ENCODE measurements at regions not wholly inside any gene's neighbourhood (a gene's known extent, or its start where the extent isn't known, plus 50 kb on each side); places are given as distances from the start of the nearest gene placed in this dataset.

- ATAC-seq (ENCODE audit: low read depth) (no peak), DNase-seq (no peak)
- no peak overlapping the region for H3K4me3 Mint-ChIP-seq
- intact Hi-C loops (cut with micrococcal nuclease): no loop called here
- Histone ChIP-seq H3K9me3 (ENCODE audit: control extremely low read depth in 1 of 3, control insufficient read depth in 2 of 3, insufficient read depth in 1 of 3, low read length in 2 of 3) (no peaks in the 10 kb centered on the region), H3K79me2 (ENCODE audit: control insufficient read depth, insufficient read depth, low read length) (no peaks in the 10 kb centered on the region), H4K20me1 (ENCODE audit: control insufficient read depth, insufficient read depth, low read length, poor library complexity, severe bottlenecking) (no peaks in the 10 kb centered on the region), H3K4me1 (ENCODE audit: control insufficient read depth in 2 of 2, insufficient read depth in 2 of 2, low read length in 2 of 2) (no peaks in the 10 kb centered on the region), H3K4me2 (replicated peaks; ENCODE audit: low read depth, low read length, poor library complexity, severe bottlenecking) (no peak overlapping the region), H3K9ac (ENCODE audit: low read length) (no peak overlapping the region), H3K27me3 (replicated peaks in 1 of 4; ENCODE audit: control extremely low read depth in 1 of 4, control insufficient read depth in 3 of 4, insufficient read depth in 4 of 4, low read length in 3 of 4) (peaks cover 0 to 4% (median 0%) of the 10 kb centered on the region in 4 experiments), H3K27ac (ENCODE audit: low read length in 2 of 2) (no peak overlapping the region), H2AFZ (ENCODE audit: insufficient read depth, low read depth, low read length, poor library complexity, severe bottlenecking) (no peak overlapping the region), H3K4me3 (ENCODE audit: control extremely low read depth in 1 of 5, extremely low read depth in 1 of 5, insufficient read depth in 1 of 5, low read depth in 2 of 5, low read length in 4 of 5) (no peak overlapping the region), H3K36me3 (replicated peaks in 1 of 2; ENCODE audit: control extremely low read depth in 1 of 2, control insufficient read depth in 1 of 2, extremely low read depth in 1 of 2, insufficient read depth in 2 of 2, low read length in 1 of 2) (no peaks in the 10 kb centered on the region)
- WGBS (ENCODE audit: insufficient coverage): no CpG with 5 or more reads among the region's 2 CpGs
- H3K27me3 Mint-ChIP-seq: peaks cover 30% of the 10 kb centered on the region
- POLR2A ChIA-PET: no interaction called here
- H3K27ac Mint-ChIP-seq: no peak overlapping the region
- peaks cover 4% of the 10 kb centered on the region for H3K9me3 Mint-ChIP-seq (ENCODE audit: insufficient read depth)
- H3K4me1 Mint-ChIP-seq: no peaks in the 10 kb centered on the region
- CTCF ChIA-PET: no interaction called here
- TF ChIP-seq CTCF (IDR thresholded peaks at IDR 0.05): no peak
- TF ChIP-seq EZH2 (IDR thresholded peaks at IDR 0.05; ENCODE audit: borderline replicate concordance, insufficient read depth, low read depth, low read length, poor library complexity, severe bottlenecking): no peak
Observed at GRCh38 chr13:24032674-24033073, 127.8 kb upstream of the SPATA13 start.

DNA sequence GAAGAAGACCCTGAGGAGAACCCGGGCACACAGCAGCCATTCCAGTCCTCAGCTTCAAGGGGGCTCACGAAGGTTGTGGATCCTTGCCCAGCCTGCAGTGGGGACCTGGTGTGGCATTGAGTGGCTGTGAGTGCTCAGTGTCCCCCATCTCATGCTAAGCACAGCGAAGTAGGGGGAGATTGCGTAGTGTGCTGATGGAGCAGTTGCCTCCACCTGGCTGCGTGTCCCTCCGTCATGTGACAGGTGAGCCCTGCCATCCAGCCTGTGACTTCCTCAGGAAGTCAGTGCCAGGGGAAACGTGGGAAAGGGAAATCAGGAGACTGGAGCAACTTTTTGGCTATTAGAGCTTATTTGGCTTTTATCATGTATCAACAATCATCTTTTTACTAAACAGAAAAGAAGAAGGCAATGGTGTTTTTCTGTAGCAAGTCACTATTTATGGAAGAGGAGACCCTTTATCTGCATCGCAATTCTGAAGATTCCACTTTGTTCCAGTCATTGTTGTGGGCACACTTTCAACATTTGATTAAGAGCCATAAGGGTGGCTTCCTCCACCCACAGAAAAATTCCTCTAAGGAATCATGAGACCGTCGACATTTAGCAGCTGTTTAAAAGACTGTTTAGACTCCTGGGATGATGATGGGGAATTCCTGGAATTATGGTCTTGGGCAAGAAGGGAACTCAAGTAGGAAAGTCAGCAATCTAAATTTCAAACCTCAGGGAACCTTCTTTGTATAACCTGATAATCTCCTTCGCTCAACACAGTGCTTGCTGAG is 126.8 kb upstream of the SPATA13 start:
- POLR2A ChIA-PET: no interaction called here

More for the DNA sequence above, 126.8 kb upstream of the SPATA13 start:
- no peaks in the 10 kb centered on the region for H3K4me1 ChIP-seq (ENCODE audit: control insufficient read depth in 2 of 2, insufficient read depth in 2 of 2, low read length in 2 of 2)
- Mint-ChIP-seq H3K4me3 (no peak overlapping the region), H3K27me3 (peaks cover 36% of the 10 kb centered on the region), H3K4me1 (no peaks in the 10 kb centered on the region), H3K27ac (no peak overlapping the region), H3K9me3 (ENCODE audit: insufficient read depth) (peaks cover 4% of the 10 kb centered on the region)
- intact Hi-C loops (cut with micrococcal nuclease): no loop called here
- no peaks in the 10 kb centered on the region for H3K36me3 ChIP-seq (replicated peaks in 1 of 2; ENCODE audit: control extremely low read depth in 1 of 2, control insufficient read depth in 1 of 2, extremely low read depth in 1 of 2, insufficient read depth in 2 of 2, low read length in 1 of 2)
- CTCF ChIA-PET: no interaction called here
- TF ChIP-seq CTCF (IDR thresholded peaks at IDR 0.05) (no peak), EZH2 (IDR thresholded peaks at IDR 0.05; ENCODE audit: borderline replicate concordance, insufficient read depth, low read depth, low read length, poor library complexity, severe bottlenecking) (no peak)
- no peaks in the 10 kb centered on the region for H3K79me2 ChIP-seq (ENCODE audit: control insufficient read depth, insufficient read depth, low read length)
- H4K20me1 ChIP-seq (ENCODE audit: control insufficient read depth, insufficient read depth, low read length, poor library complexity, severe bottlenecking): no peaks in the 10 kb centered on the region
- no peak overlapping the region for H2AFZ ChIP-seq (ENCODE audit: insufficient read depth, low read depth, low read length, poor library complexity, severe bottlenecking)
- 98% methylated on average over 6 of the region's 11 CpGs for WGBS (ENCODE audit: insufficient coverage)
- no peaks in the 10 kb centered on the region for H3K9me3 ChIP-seq (ENCODE audit: control extremely low read depth in 1 of 3, control insufficient read depth in 2 of 3, insufficient read depth in 1 of 3, low read length in 2 of 3)
- H3K27me3 ChIP-seq (replicated peaks in 1 of 4; ENCODE audit: control extremely low read depth in 1 of 4, control insufficient read depth in 3 of 4, insufficient read depth in 4 of 4, low read length in 3 of 4): peaks cover 0 to 4% (median 0%) of the 10 kb centered on the region in 4 experiments
- H3K27ac ChIP-seq (ENCODE audit: low read length in 2 of 2): no peak overlapping the region
- no peak overlapping the region for H3K4me2 ChIP-seq (replicated peaks; ENCODE audit: low read depth, low read length, poor library complexity, severe bottlenecking)
- ATAC-seq (ENCODE audit: low read depth): no peak
- no peak overlapping the region for H3K9ac ChIP-seq (ENCODE audit: low read length)
- DNase-seq: no peak
- no peak overlapping the region for H3K4me3 ChIP-seq (ENCODE audit: control extremely low read depth in 1 of 5, extremely low read depth in 1 of 5, insufficient read depth in 1 of 5, low read depth in 2 of 5, low read length in 4 of 5)
